OCI-M1 (cell line): ENCODE measurements at regions not wholly inside any gene's neighbourhood (a gene's known extent, or its start where the extent isn't known, plus 50 kb on each side); places are given as distances from the start of the nearest gene placed in this dataset.
A peak's percentile ranks its signal among the peaks of the same experiment; 100 is the strongest.

Experiments used
- DNase-seq: peaks from one replicate; lab custom pipeline; 2025; lab: John Stamatoyannopoulos, UW

DNA sequence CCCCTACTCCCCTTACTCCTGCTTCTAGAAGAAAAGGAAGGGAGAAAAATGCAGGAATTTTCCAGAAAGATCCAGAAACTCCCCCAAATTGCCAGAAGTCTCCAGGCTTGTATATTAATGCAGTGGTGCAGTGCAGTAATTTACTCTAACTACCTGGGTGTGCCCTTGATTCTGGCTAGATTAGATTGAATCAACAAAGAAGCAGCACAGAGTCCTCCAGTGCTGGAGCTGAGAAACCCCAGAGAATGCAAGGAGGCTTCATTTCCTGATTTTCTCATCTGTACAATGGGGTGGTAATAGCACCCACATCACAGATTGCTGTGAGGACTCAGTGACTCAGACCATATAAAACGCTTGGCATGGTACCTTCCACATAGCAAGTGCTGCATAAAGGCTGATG, 247.3 kb upstream of the RPL38 start:
- no peak for DNase-seq

DNA sequence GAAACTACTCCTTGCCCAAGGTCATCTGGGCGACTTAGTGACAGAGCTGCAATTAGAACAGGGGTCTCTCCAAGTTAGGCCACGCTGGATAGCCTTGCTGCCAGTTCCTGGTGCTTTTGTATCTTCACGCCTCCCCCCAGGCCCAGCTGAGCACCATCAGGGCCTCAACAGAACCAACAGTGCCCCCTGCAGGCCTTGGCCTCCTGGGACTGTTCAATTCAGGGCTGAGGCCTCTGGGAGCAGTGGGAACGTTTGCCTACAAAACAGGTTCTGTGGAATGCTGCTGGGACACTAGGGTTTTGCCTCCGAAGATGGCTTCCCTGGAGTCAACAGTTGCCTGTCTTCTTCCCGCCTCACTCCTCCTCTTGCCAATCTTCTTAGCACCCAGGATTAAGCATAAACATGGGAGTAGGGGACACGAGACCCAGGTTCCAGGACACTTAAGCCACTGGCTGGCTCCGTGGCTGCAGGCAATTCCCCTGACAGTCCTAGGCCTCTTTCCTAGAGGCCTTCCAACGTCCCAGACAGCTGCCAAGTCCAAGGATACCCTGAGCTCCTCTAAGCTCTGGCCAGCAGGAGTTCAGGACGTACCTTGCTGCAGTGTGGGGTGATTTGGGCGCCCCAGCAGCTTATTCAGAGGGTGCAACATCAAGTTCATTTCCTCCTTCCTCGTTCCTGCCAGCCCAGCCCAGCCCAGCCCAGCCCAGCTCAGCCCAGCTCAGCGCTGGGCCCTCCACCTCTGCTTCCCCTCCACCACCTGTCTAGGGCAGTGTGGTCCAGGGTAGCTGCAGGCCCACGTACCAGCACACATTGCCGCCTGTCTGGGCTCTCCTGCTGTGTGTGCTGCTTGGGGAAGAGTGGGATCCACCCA, 246.6 kb upstream of the RPL38 start:
- DNase-seq, result peak; percentile 29

DNA sequence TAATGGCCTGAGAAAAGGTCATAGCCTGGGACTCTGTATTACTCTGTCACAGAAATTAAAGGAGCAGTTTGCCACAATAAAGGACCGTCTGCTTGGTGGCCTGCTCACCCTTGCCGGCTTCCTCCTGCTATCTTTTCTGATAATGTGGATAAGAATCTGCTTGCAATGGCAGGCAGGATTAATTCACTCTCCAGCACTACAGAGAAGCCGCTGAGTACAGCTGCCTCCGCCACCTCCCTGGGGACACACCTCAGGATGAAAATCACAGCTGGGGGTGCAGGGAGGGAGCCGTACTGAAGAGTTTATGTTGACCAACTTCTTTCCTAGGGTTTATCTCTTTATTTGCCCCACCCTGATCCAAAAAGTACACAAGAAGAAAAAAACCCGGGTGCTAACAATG, 245.9 kb upstream of the RPL38 start:
- no peak for DNase-seq

DNA sequence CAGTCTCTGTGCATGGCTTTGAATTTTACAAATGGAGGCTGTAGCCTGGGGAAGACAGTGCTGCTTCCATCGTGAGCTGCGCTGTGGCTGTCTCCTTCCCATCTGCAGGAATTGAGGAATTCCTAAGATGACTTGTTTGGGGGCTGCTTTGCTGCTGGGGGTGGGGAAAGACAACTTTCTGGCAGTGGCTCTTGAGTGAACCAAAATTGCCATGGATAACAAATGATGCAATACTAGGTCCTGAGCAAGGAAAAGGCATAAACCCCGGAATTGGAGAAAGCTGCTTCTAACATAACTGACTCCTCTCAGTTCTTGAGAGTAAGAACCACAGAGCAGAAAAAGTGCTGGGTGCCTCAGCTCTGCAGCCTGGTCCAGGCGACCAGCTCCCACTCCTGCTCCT, 245.0 kb upstream of the RPL38 start:
- DNase-seq, result no peak

DNA sequence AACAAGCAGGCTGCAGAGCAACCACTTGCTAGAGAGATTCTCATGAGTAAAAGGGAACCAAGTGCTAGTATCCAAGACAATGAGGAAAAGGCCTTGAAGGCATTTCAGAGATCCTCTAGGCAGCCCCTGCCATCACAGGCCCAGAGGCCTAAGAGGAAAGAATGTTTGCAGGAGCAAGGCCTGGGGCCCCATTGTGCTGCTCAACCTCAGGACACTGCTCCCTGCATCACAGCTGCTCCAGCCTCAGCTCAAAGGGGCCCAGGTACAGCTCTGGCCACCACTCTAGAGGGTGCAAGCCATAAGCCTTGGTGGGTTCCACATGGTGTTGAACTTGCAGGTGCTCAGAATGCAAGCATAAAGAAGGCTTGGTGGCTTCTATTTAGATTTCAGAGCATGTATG, 243.0 kb upstream of the RPL38 start:
- DNase-seq, result no peak

DNA sequence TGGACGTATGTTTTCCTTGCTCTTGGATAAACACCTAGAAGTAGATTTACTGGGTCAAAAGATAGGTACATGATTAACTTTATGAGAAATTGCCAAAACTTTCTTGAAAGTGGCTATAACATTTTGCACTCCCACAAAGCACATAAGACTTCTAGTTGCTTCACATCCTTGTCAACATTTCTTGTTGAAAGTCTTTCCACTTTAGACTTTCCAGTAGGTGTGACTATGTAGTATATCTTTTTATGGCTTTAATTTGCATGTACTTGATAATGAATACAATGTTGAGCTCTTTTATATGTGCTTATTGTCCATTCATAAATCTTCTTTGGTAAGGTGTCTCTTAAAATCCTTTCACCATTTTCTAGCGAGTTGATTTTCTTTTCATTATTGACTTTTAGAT, 241.2 kb upstream of the RPL38 start:
- no peak for DNase-seq

DNA sequence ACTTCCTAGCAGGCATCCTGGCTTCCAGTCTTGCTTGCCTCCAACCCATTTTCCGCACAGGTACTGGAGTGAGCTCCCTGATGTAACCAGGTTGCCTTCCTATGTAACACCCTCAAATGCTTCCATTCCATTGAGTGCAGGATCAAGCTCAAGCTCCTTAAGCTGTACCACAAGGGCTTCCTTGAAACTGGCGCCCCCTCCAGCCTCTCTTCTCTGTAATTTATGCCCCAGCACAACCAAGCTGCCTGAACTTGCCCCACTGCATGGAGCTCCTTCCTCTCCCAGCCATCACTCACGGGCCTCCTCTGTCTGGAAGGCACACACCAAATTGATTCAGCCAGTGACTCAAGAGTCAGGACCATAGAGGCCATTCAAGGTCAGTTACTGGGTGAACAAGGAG, 234.8 kb upstream of the RPL38 start:
- DNase-seq, result no peak

DNA sequence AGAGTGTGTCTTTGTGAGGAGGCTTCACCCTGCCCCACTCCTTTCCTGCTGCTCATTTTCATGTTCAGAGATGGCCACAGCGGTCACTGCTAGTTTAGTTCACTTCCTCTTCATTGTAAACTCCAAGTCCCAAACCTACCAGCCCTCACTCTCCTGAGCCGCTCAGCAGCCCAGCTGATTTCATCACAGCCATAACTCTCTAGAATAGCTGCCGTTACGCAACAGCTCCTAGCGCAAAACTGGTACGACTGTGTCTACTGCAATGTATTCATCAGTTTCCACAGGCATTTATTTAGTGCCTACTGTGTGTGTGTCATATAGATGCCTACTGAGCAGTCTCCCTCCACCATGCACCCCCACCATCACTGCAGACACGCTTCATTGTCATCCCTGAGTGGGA, 233.5 kb upstream of the RPL38 start:
- peak; percentile 2 for DNase-seq

DNA sequence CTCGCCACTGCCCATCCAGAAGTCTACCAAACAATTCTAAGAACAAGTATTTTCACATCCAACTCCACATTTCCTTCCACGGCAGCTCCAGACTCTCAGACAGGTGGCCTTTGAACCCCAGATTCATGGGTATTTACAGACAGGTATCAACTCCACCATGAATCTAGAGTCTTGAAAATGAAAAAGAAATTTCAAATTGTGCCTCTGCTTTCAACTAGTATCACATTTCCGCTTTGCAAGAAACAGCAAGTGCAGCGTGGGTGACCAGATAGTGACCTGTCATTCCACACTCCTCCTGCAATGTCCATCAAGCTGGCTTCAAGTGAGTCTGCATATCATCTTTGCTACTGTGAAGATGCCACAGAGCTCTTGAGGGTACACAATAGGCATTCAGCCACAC, 232.4 kb upstream of the RPL38 start:
- DNase-seq, result no peak

DNA sequence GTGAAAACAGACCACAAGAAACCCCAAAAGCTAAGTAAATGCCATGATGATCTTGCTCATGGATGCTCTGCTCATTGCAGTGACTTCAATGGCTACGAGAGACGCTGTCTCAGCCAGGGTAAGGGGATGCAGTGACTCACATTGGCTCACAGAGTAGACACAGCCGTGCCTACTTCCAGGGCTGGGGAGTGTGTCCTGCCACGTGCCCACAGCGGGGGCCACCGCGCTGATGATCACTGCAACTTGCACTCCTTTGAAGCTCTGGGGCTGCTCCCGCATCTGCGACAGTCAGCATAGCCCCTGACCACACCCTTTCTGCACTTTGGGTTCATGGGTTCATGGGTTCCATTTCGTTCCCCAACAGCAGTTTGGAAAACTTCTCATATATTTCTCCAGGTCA, 231.4 kb upstream of the RPL38 start:
- no peak for DNase-seq

DNA sequence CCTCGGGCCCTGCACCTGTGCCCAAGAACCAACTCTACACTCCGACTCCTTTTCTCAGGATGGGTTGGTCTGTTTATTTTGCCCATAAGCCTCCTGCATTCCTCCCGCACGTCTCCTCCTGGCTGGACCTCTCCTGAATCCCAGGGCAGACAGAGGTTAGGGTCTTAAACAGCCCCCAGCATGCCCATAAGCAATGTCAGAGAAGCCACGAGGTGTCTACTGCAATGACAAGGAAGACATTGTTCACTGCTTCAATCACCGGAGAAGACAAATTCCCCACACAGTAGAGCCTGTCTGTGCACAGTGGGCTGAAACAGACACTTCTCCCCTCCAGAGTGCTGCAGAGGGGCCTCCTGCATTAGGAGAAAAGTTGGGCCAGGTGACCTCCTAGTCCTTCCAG, 230.6 kb upstream of the RPL38 start:
- no peak for DNase-seq

DNA sequence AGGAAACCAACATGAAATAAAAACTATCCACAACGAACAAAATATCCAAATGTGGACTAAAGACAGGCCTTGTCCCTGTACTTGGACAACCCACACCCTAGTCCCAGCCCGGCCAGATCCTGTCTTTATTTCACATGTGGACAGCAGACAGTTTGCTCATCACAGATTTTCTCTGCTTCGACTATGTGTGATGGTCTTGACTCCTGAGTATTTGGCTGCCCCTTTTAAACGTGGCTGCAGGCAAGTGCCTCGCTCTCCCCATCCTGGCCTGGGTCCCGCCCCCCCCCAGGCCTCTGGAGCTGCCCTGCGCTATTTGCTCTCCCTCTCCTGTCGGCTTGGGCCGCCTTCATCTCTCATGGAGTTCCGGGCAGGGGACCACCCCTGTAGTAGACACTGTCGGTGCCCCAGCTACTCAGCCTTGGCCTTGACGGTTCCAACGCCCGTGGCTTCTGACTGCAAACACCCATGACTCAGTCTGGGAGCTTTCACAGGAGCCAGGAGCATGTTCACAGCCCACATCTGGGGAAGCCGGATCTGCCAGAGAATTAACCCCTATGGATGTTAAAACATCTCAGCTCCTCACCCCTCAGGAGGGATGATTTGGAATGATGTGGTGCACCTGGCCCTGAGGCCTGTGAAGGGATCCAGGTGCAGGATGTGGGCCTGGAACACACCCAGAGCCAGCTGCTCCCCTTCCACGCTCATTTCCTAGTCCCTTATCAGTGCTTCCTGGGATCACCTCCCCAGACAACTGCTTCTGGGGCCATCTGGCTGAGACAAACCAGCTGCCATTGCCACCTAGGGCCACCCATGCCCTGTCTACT, 229.7 kb upstream of the RPL38 start:
- no peak for DNase-seq

DNA sequence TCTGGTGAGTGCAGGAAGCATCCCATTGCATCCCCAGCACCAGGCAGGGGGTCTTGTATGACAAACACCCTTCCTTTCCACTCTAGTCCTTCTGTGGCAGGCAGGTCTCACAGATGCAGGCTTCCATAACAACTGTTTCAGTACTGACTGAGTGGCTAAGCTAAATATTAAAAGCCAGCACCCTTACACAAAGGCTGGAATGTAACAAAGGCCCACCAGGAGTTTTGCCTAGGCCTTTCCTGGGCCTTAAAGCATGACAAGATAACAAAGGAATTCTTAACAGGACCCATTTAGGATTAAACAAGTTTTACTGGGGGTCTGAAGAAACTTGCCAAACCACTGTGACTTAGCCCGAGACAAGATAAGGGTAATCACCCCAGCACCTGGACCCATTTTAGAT, 228.9 kb upstream of the RPL38 start:
- no peak for DNase-seq

DNA sequence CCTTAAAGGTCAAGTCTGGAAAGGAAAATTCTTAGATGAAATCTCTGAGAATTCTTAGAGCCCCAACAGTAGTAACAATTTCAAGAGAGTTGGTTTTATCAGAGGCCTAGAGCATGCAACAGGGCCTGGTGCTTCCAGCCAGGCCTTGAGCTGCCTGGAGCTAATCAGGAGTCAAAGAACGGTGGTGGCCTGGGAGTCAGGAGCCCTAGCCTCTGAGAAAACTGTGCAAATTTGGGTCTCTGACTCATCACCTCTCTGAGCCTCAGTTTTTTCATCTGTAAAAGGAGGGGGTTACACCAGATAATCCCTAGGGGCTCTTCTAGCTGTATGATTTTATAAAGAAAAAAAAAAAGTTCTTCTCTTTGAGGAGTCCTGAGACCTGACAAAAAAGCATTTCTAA, 227.3 kb upstream of the RPL38 start:
- peak; percentile 35 for DNase-seq

DNA sequence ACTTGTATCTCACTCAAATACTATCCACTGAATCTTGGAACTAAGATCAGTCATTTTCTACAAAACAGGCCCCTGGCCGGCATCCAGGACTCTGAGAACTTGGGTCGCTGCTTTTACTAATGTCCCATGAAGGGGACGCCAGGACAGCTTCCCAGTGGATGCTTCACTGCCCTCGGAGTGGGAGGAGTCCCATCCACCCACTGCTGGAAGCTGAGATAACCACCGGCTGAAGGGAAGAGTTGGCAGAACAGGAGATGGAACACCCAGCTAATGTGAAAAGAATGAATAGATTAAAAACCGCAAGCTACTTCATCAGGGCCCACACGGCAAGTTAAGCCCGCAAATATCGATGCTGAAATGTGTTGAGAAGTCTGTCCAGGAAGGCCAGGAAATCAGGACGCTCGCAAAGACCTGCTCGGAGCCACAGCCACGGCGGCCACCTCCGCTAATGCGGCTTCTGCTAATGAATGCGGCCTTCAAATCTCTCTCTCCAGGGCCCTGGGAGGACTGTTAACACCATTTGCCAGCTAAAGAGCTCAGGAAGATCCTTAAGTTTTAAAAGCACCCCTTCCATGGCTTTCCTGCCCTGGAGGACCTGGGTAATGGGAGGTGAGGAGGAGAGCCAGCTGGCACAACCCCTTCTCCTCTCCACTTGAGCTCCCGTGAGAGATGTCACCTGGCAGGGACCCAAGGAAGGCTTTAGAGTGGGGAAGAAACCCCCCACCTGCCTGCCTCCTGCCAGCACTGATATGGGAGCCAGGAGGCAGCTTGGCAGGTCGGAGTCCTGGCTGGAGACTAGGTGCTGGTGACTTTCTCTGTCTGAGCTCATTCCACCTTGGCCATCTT, 226.6 kb upstream of the RPL38 start:
- peak; percentile 81 for DNase-seq

DNA sequence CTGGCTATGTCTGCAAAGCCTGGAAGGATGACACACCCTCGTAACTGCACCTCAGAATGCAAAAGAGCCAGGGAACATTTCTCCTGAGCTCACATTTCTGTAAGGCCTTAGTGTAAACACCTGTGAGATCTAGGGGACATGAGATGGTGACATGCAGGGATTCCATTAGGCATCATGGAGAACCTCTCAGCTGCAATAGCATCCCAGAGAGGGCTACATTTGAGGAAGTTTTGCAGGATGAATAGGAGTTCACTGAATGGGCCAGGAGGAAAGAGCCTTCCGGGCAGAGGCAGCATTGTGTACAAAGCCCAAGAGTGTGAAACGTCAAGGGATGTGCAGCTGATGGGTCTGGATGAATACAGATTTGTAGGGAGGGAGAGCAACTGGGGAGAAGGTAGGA, 223.0 kb upstream of the RPL38 start:
- no peak for DNase-seq

DNA sequence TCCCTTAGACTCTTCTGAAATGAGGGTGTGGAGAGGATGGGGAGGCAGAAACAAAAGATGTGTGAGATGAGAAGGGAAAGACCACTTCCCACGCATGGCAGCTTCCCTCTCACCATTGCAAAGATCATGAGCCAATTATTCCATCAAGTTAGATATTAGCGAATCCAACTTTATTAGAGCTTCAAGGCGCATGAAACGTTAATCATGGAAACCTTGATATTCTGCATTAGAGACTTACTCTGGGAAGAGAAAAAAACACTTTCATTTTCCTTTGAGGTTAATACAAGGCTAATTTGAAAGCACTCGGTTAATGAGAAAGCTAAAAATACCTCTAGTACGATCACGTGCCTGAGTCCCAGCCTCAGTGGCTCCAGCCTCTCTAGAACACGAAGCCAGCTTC, 220.6 kb upstream of the RPL38 start:
- no peak for DNase-seq

DNA sequence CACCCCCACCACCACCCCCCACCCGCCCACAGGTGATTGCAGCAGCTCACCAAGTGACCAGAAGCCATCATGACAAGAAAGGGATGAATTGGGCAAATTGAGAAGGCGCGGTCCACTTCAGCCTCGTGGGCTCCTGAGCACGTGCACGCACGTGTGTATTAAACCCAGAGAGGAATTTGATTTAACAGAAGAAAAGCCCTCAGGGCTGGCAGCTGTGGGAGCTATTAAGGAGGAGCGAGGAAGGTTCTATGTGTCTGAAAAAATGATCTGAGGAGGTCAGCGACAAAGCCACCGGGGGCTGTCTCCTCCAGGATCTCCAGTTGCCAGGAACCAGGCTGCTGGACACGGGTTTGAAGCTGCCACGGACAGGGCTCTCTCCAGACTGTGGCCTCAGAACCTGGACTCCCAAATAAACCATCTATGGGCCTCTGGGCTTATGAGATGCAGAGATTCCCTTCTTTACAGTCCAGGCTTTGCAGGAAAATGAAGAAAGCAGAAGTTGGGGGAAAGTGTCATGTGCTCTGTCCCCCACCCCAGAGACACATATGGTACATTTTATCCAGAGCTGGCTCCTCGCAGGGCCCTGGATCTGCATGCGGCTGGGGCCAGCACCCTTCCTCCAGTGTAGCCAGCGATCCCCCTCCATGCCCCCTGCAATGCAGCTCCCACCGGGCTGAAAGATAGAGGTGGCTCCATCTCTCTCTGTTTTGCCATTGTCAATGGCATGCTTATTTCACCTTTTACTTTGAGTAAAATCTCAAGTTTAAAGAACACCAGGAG, 219.7 kb upstream of the RPL38 start:
- no peak for DNase-seq

DNA sequence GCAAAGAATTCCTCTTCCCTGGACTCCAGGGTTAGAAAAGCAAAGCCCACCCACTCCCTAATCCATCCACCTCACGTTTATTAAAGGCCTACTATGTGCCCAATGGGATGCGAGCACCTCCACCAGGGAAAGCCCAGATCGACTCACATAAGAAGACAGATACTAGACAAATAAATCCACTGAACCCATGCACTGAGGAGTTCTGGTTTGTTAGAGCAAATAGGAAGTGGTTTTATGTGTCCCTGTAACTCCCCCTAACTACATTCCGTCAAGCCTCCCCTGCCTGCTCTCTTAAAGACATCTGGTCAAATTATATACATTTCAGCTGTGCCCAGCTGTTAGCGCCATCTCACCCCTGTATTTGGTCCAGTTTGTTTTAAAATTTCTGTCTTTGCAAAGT, 218.5 kb upstream of the RPL38 start:
- peak; percentile 19 for DNase-seq

DNA sequence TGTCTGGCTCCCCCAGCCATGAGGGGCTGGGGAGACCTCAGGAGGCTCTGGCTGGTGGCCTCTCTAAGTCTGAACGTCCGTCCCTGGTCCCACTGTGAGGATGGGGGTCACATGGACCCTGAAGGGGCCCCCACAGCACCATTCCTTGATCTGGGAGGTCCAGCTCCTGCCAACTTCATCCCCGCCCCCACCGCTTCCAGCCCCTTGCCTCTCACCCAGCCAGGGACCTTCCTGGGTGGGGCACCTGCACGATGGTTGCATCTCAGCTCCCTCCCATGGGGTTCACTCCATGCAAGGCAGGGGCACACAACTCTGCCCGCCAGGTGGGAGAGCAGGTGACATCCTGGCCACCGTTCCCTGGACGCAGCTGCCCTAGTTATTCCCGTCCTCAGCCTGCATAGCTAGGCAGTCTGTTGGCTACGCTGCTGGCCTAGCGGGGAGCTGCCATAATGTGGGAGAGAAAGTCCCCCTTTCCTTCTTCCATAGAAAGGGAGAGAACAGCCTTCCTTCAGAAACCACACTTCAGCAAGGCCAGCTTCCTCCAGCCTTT, 217.9 kb upstream of the RPL38 start:
- DNase-seq, result no peak

DNA sequence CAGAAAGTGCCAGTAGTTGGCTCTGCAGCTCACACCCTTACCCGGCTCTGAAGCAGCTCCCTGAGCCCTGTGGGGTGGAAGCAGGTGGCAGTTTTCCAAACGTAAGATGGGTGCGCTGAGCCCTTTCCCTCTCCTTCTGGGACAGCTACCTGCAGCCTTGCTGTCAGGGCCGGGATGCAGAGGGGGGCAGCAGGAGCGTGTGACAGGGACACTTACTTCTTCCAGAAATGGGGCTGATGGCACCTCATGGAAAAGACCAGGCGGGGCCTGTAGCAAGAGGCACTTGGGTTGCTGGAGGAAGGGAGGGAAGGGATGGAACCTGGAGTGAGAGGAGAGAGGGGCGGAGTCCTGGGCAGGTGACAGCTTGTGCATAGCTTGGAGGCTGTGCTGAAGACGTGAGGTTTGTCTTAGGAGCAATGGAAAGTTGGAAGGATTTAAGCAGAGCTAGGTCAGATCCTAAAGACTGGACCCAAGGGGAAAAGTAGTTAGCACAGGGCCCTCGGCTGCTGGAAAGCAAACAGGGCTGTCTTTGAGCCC, 216.8 kb upstream of the RPL38 start:
- DNase-seq, result no peak
